Endothelial cell of umbilical vein (primary cell): ENCODE measurements at regions not wholly inside any gene's neighbourhood (a gene's known extent, or its start where the extent isn't known, plus 50 kb on each side); places are given as distances from the start of the nearest gene placed in this dataset.

Experiments used
- BruUV-seq: library from RNA; stranded (reverse); fragments of 400-500 nt; replicated peaks from 2 replicates; lab custom pipeline; 2021; lab: Mats Ljungman, UMichigan
- CTCF ChIA-PET: fragments of 300-600, 350-600 bp; sonication (Branson Sonifier 250); formaldehyde crosslinking; loops from one replicate; lab custom pipeline; 2021; ENCODE audit warnings: antibody characterized with exemption, inconsistent platforms; lab: Charles Lee
- POLR2A ChIA-PET: fragments of 300-600, 350-600 bp; sonication (Branson Sonifier 250); formaldehyde crosslinking; loops from one replicate; lab custom pipeline; 2021; ENCODE audit warnings: antibody characterized with exemption, inconsistent platforms; lab: Charles Lee
- DNase-seq: peaks from one replicate; pipeline ENCODE4 v3.0.0-alpha.2; 2011; ENCODE audit warnings: low read depth, low spot score
- FAIRE-seq: peaks from 2 replicates; lab custom pipeline; 2011; peaks lifted over from hg19 to GRCh38; lab: Jason Lieb, UNC
- H2AFZ ChIP-seq: 2 replicates; pipeline ENCODE4 v1.6.0; 2012; ENCODE audit warnings: low read depth, low read length, control low read depth, inconsistent platforms
- H3K27ac ChIP-seq: 2 replicates; pipeline ENCODE4 v1.5.1; 2011; ENCODE audit warnings: low read depth, mild to moderate bottlenecking, control low read depth, low read length, moderate library complexity; ENCODE audit not compliant: insufficient read depth
- H3K27me3 ChIP-seq, 2 experiments: 2 replicates each; pipeline versions ENCODE4 v1.6.0 to v1.6.1; 2011; ENCODE audit warnings: low read length in 2 of 2, mixed read lengths in 1 of 2; ENCODE audit not compliant: control insufficient read depth in 2 of 2, insufficient read depth in 2 of 2
- H3K36me3 ChIP-seq, 2 experiments: 2 replicates in 1 of 2; 3 replicates in 1 of 2; pipeline ENCODE4 v1.5.1; 2011; ENCODE audit warnings: low read length in 2 of 2, mild to moderate bottlenecking in 1 of 2, moderate library complexity in 1 of 2; ENCODE audit not compliant: control insufficient read depth in 2 of 2, insufficient read depth in 2 of 2; ENCODE audit errors: extremely low read depth in 1 of 2
- H3K4me1 ChIP-seq: 3 replicates; pipeline ENCODE4 v1.5.1; 2011; ENCODE audit warnings: mild to moderate bottlenecking, low read length; ENCODE audit not compliant: control insufficient read depth, insufficient read depth; ENCODE audit errors: extremely low read depth
- H3K4me2 ChIP-seq: 2 replicates; pipeline ENCODE4 v1.6.1; 2011; ENCODE audit warnings: low read length, control low read depth, mixed read lengths; ENCODE audit not compliant: insufficient read depth
- H3K4me3 ChIP-seq, 3 experiments: fragments of 200-600 bp in 1 of 3; sonication (generic), shearing (Covaris generic) in 1 of 3; replicated peaks in 1 of 3; 2 replicates each; pipeline ENCODE4 v1.5.1; 2011 to 2016; ENCODE audit warnings: control low read depth in 3 of 3, low read length in 3 of 3, mild to moderate bottlenecking in 2 of 3, inconsistent platforms in 1 of 3, low read depth in 1 of 3, moderate library complexity in 1 of 3; ENCODE audit not compliant: insufficient read depth in 1 of 3
- H3K79me2 ChIP-seq: 2 replicates; pipeline ENCODE4 v1.6.0; 2012; ENCODE audit warnings: low read length, inconsistent platforms; ENCODE audit not compliant: control insufficient read depth, insufficient read depth
- H3K9ac ChIP-seq: replicated peaks from 2 replicates; pipeline ENCODE3; 2011; ENCODE audit warnings: low read length, control low read depth; ENCODE audit not compliant: insufficient read depth; ENCODE audit errors: extremely low read depth
- H3K9me1 ChIP-seq: replicated peaks from 3 replicates; pipeline ENCODE4 v1.6.0; 2011; ENCODE audit warnings: mild to moderate bottlenecking, low read length; ENCODE audit not compliant: control insufficient read depth, insufficient read depth; ENCODE audit errors: extremely low read depth
- H3K9me3 ChIP-seq: replicated peaks from 2 replicates; pipeline ENCODE4 v1.5.1; 2012; ENCODE audit warnings: low read length, inconsistent platforms; ENCODE audit not compliant: control insufficient read depth, insufficient read depth
- H4K20me1 ChIP-seq: replicated peaks from 2 replicates; pipeline ENCODE3; 2011; ENCODE audit warnings: mild to moderate bottlenecking, low read length; ENCODE audit not compliant: control insufficient read depth, insufficient read depth; ENCODE audit errors: extremely low read depth
- CTCF ChIP-seq, 2 donors: IDR thresholded peaks; 1 replicate in 1 of 2; 2 replicates in 1 of 2; pipeline ENCODE4 v1.5.1; 2011; ENCODE audit warnings: low read length in 2 of 2, mild to moderate bottlenecking in 2 of 2, moderate library complexity in 2 of 2, control low read depth in 1 of 2, inconsistent platforms in 1 of 2, low read depth in 1 of 2; ENCODE audit not compliant: insufficient read depth in 1 of 2; ENCODE audit errors: extremely low read depth in 1 of 2
- EZH2 ChIP-seq: IDR thresholded peaks from 2 replicates; pipeline ENCODE4 v1.6.1; 2012; ENCODE audit warnings: borderline replicate concordance, low read depth, mild to moderate bottlenecking, moderate library complexity, low read length, inconsistent platforms; ENCODE audit not compliant: severe bottlenecking
- FOS ChIP-seq: IDR thresholded peaks from 2 replicates; pipeline ENCODE4 v1.6.1; 2011; ENCODE audit warnings: mild to moderate bottlenecking, low read length, moderate library complexity, borderline replicate concordance; ENCODE audit not compliant: insufficient read depth
- GATA2 ChIP-seq: IDR thresholded peaks from 2 replicates; pipeline ENCODE4 v1.7.0; 2011; ENCODE audit warnings: low read depth, mild to moderate bottlenecking, moderate library complexity, mixed read lengths, low read length; ENCODE audit not compliant: insufficient read length, insufficient read depth
- JUN ChIP-seq: IDR thresholded peaks from 2 replicates; pipeline ENCODE4 v1.6.1; 2011; ENCODE audit warnings: borderline replicate concordance, low read depth; ENCODE audit not compliant: insufficient read length, insufficient read depth
- MYC ChIP-seq: IDR thresholded peaks from one replicate; pipeline ENCODE4 v1.6.1; 2011; ENCODE audit warnings: mild to moderate bottlenecking, low read depth, low read length
- POLR2A ChIP-seq: IDR thresholded peaks from 2 replicates; pipeline ENCODE4 v1.6.1; 2012; ENCODE audit warnings: low read depth, mild to moderate bottlenecking, control low read depth, low read length
- POLR2AphosphoS5 ChIP-seq: IDR thresholded peaks from 2 replicates; pipeline ENCODE4 v1.6.1; 2012; ENCODE audit warnings: low read depth, mild to moderate bottlenecking, control low read depth, low read length, moderate library complexity; ENCODE audit not compliant: insufficient read depth
- dilution Hi-C: fragments of 300-500 bp; cut with MboI; formaldehyde crosslinking; loops from one replicate; pipeline ENCODE4 v1.15.0; 2019; ENCODE audit warnings: low sequenced_read_pairs; ENCODE audit not compliant: extremely low pct_ligation_motif_present
- intact Hi-C: fragments of 100-400 bp; cut with micrococcal nuclease; formaldehyde crosslinking; loops from one replicate; pipeline ENCODE4 v1.10.0; 2022
- TF ChIP-seq, protein P1 (sequence below): IDR thresholded peaks from 2 replicates; pipeline ENCODE4 v1.6.1; 2011; ENCODE audit not compliant: insufficient read depth, insufficient read length

DNA sequence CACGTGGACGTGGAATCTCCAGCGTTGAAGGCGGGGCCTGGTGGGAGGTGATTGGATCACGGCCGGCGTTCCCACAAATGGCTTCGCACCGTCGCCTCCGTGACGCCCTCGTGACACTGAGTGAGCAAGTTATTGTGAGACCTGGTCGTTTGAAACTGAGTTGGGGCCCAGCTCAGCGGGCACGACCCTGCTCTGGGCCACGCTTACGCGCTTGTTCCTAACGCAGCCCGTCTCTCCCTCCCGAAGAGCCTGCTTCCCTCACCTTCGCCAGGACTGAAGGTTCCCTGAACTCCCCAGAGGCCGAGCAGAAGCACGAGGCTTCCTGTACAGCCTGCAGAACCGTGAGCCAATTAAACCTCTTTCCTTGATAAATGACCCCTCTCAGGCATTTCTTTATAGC, 121.8 kb downstream of the RTP5 start:
- DNase-seq (no peak), FAIRE-seq (no peak)
- Histone ChIP-seq H3K4me3 (no peak overlapping the region), H3K27ac (no peak overlapping the region), H3K9me1 (no peaks in the 10 kb centered on the region), H3K79me2 (no peaks in the 10 kb centered on the region), H3K4me1 (no peaks in the 10 kb centered on the region), H2AFZ (no peak overlapping the region), H3K27me3 (no peaks in the 10 kb centered on the region), H3K4me2 (no peak overlapping the region), H4K20me1 (no peaks in the 10 kb centered on the region), H3K9ac (no peak overlapping the region), H3K36me3 (no peaks in the 10 kb centered on the region), H3K9me3 (no peaks in the 10 kb centered on the region)
- dilution Hi-C loops (no loop called here), intact Hi-C loops (no loop called here)
- POLR2A ChIA-PET = no interaction called here
- BruUV-seq = no TSS peak
- no peak for TF ChIP-seq JUN
- TF ChIP-seq POLR2A = no peak
- no peak for TF ChIP-seq FOS
- no peak for TF ChIP-seq MYC
- no peak for TF ChIP-seq POLR2AphosphoS5
- no peak for TF ChIP-seq CTCF (IDR thresholded peaks at IDR 0.05; ENCODE audit: extremely low read depth in 1 of 2, insufficient read depth in 1 of 2, low read depth in 1 of 2, low read length in 2 of 2)
- no peak for TF ChIP-seq GATA2
- TF ChIP-seq, protein P1, sequence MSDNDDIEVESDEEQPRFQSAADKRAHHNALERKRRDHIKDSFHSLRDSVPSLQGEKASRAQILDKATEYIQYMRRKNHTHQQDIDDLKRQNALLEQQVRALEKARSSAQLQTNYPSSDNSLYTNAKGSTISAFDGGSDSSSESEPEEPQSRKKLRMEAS = no peak
- no peak for TF ChIP-seq EZH2
- CTCF ChIA-PET = interaction anchor here (0.6 kb wide), 1 partner anchor 12 kb away, joined by 4 read pairs; no protein-coding TSS in a partner anchor
